ENCODE measurements at regions not wholly inside any gene's neighbourhood (a gene's known extent, or its start where the extent isn't known, plus 50 kb on each side); places are given as distances from the start of the nearest gene placed in this dataset.

DNA sequence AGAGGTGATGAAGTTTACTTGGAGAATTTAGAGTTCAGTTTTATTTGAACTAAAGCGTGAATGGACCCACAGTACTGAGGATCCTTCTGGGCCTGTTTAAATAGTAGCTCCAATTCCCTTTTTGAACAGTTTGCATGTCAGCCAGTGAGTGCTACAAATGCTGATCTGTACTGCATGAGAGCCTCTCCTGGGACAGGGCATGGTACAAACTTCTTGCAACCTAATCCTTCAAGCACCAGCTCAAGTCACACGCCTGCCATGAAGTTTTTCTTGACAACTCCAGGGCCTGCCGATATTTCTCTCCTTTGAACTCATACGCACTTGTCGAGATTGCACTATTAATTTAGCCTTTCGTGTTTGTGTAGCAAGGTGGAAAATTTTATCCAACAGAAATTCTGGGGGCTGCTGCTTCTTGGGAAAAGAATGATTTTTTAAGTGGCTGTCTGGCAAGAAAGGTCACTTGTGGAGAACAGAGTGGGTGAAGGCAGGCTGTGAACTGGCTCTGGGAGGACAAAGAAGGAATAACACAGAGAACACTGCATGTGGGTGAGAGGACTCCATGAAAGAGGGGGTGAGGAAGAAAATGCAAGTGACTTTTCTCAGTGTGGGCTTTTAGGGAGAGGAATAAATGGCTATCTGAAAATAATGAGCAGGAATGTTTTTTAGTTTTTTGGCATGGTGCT is 192.5 kb downstream of the NDFIP2 start:
- ATAC-seq (peak; percentile 51 to 62), DNase-seq (peak in 1 of 3 donors; percentile 25)
- no peak overlapping the region for H3K4me3 ChIP-seq (ENCODE audit: low read length)
- intact Hi-C loops (cut with DNase I) = loop anchor here in 2 of 4 donors (10.0 kb wide), 2 partner anchors 661 to 671 kb away; partner anchors contain the start of gene SPRY2 (in 1 of the 2)
- H3K27ac ChIP-seq (ENCODE audit: low read length) = peak overlapping the region; percentile 90
- H3K9me3 ChIP-seq (ENCODE audit: control insufficient read depth, low read length) = no peaks in the 10 kb centered on the region
- 49% methylated on average over 6 of the region's 6 CpGs for WGBS
- H3K4me1 ChIP-seq (ENCODE audit: control insufficient read depth, insufficient read depth, low read length) = peaks cover 5% of the 10 kb centered on the region
- H3K27me3 ChIP-seq (ENCODE audit: control insufficient read depth, insufficient read depth) = no peaks in the 10 kb centered on the region

DNA sequence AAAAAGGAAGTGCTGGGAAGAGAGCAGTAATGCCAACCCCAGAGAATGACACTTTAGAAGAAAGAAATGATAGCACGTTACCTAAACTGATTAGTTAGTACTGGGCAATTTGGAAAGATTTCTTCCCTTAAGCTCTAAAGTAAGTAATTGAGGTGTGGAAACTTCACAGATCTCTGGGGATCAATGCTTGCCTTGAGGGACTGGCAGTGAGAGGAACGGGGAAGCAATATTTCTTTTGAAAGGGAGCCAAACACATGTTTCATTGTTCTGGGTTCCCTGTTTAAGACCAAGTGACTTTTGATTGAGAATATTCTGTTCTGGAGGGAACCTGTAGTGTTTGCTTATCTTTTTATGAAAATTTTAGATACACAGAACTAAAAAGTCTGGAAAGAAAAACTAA is 190.5 kb downstream of the NDFIP2 start:
- Histone ChIP-seq H3K27ac (ENCODE audit: low read length) (no peak overlapping the region), H3K9me3 (ENCODE audit: control insufficient read depth, low read length) (no peaks in the 10 kb centered on the region), H3K27me3 (ENCODE audit: control insufficient read depth, insufficient read depth) (no peaks in the 10 kb centered on the region), H3K4me3 (ENCODE audit: low read length) (no peak overlapping the region), H3K4me1 (ENCODE audit: control insufficient read depth, insufficient read depth, low read length) (peaks cover 5% of the 10 kb centered on the region)
- ATAC-seq = no peak
- intact Hi-C loops (cut with DNase I) = loop anchor here in 2 of 4 donors (10.0 kb wide), 2 partner anchors 663 to 673 kb away; partner anchors contain the start of gene SPRY2 (in 1 of the 2)
- DNase-seq = no peak
- WGBS = 36% methylated on average over 2 of the region's 2 CpGs

DNA sequence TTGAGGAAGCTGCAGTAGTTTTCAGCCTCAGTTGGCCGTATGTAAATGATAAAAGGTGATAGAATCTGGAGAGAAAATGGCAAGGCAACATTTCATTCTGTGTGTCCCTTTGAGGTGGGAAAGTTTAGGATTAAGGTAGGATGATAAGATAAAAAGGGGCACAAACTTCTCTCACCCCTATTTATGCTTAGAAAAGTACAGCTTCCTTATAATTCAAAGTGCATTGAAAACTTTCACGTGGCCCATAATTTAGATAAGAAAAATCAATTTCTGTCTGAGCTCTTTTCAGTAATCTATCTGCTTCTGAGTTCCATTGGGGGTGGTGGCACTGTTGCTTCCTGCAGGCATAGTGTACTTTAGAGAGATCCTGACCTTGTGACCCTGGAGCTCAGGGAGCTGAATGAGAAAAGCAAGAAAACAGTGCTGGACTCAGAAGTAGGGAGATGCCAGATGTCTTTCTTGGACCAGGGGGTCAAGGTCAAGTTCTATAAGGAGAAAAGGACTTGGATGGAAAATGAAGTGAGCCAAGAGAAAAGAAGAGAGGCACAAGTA is 187.3 kb downstream of the NDFIP2 start:
- intact Hi-C loops (cut with DNase I) = no loop called here
- H3K4me3 ChIP-seq (ENCODE audit: low read length) = no peak overlapping the region
- WGBS = 47% methylated on average over 2 of the region's 2 CpGs
- peaks cover under 1% of the 10 kb centered on the region for H3K4me1 ChIP-seq (ENCODE audit: control insufficient read depth, insufficient read depth, low read length)
- no peaks in the 10 kb centered on the region for H3K9me3 ChIP-seq (ENCODE audit: control insufficient read depth, low read length)
- no peaks in the 10 kb centered on the region for H3K27me3 ChIP-seq (ENCODE audit: control insufficient read depth, insufficient read depth)
- DNase-seq = no peak
- H3K27ac ChIP-seq (ENCODE audit: low read length) = no peak overlapping the region
- no peak for ATAC-seq

DNA sequence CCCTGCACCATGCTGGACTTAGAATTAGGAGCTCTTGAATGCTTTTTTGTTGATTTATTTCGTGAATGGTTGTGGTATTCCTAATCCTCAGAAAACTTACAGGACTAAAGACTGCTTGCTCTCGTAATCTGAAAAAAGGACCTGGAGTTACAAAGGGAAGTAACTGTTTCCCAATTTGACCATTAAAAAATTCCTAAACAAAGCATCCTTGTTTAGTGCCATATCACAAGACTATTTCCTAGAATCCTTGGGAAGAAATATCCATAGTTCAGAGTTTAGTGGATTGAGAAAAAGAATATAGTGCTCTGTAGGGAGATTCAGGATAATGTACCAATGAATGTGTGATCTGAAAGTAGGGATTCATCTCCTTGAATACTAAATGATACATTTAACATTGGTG is 186.8 kb downstream of the NDFIP2 start:
- ATAC-seq = no peak
- intact Hi-C loops (cut with DNase I) = no loop called here

DNA sequence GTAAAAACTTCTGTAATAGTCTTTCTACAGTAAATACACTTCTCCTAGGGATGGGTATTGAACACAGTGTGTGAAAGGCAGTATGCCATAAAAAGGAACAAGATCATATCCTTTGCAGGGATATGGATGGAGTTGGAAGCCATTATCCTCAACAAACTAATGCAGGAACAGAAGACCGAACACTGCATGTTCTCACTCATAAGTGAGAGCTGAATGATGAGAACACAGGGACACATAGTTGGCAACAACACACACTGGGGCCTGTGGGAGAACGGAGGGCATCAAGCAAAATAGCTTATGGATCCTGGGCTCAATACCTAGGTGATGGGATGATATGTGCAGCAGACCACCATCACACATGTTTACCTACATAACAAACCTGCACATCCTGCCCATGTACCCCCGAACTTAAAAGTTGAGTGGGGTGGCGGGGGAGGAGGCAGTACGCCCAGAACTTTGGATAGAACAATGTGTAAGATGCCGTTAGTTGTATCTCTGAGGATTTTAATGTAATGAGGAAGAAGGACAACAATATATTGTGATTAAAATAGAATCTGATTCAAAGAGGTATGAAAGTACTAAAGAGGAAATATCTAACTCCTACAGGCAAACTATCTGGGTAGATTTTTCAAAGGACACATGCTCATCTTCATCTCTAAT is 183.2 kb downstream of the NDFIP2 start:
- Histone ChIP-seq H3K4me1 (ENCODE audit: control insufficient read depth, insufficient read depth, low read length) (peaks cover 3% of the 10 kb centered on the region), H3K27ac (ENCODE audit: low read length) (peak overlapping the region; percentile 86), H3K9me3 (ENCODE audit: control insufficient read depth, low read length) (no peaks in the 10 kb centered on the region), H3K4me3 (ENCODE audit: low read length) (no peak overlapping the region), H3K27me3 (ENCODE audit: control insufficient read depth, insufficient read depth) (no peaks in the 10 kb centered on the region)
- DNase-seq (no peak), ATAC-seq (peak; percentile 74 to 75)
- 65% methylated on average over 6 of the region's 6 CpGs for WGBS
- intact Hi-C loops (cut with DNase I) = no loop called here

More for the DNA sequence above, 186.8 kb downstream of the NDFIP2 start:
- Histone ChIP-seq H3K4me1 (ENCODE audit: control insufficient read depth, insufficient read depth, low read length) (no peaks in the 10 kb centered on the region), H3K4me3 (ENCODE audit: low read length) (no peak overlapping the region), H3K27ac (ENCODE audit: low read length) (no peak overlapping the region), H3K27me3 (ENCODE audit: control insufficient read depth, insufficient read depth) (no peaks in the 10 kb centered on the region), H3K9me3 (ENCODE audit: control insufficient read depth, low read length) (no peaks in the 10 kb centered on the region)
- no peak for DNase-seq
- WGBS = 71% methylated on average over 2 of the region's 2 CpGs

DNA sequence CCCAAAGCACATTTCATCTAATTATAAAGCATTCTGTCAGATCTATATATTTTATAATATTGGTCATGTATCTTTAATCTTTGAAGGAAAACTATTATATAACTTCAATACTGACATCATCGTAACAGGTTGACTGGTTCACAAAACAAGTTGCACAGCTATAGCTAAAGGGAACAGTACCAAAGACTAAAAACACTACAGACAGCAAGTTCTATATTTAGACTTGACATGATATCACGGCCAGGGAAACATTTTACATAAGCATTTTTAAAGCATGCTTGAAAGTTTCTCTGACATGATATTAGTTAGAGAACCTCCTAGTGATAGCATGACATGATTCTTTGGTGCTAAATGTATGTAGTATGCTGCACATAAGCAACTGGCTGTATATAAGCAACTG is 182.5 kb downstream of the NDFIP2 start:
- H3K27me3 ChIP-seq (ENCODE audit: control insufficient read depth, insufficient read depth) = no peaks in the 10 kb centered on the region
- DNase-seq (no peak), ATAC-seq (peak; percentile 66 to 68)
- WGBS = 41% methylated on average over 2 of the region's 2 CpGs
- H3K4me1 ChIP-seq (ENCODE audit: control insufficient read depth, insufficient read depth, low read length) = peaks cover 6% of the 10 kb centered on the region
- no peaks in the 10 kb centered on the region for H3K9me3 ChIP-seq (ENCODE audit: control insufficient read depth, low read length)
- H3K27ac ChIP-seq (ENCODE audit: low read length) = no peak overlapping the region
- intact Hi-C loops (cut with DNase I) = no loop called here
- H3K4me3 ChIP-seq (ENCODE audit: low read length) = no peak overlapping the region

DNA sequence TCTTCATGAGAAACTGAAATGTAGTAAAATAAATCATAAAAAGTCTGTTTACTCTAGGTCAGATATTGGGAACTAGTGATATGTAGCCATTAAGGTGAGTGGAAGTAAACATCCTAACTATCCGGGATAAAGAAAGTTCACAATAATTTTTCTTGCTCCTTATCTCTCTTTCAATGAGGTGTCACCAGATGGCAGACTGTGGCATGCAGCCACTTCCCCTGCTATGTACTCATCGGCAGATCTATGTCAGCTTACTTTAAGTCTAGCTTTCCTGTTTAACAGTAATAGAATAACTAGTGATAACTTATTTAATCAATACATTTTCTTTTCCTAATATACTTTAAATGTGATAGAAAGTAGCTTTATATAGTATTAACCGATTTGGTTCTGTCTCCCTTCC is 181.9 kb downstream of the NDFIP2 start:
- intact Hi-C loops (cut with DNase I) = no loop called here
- peaks cover 7% of the 10 kb centered on the region for H3K4me1 ChIP-seq (ENCODE audit: control insufficient read depth, insufficient read depth, low read length)
- ATAC-seq (peak; percentile 40 to 48), DNase-seq (peak in 2 of 3 donors; percentile 57 to 67)
- no peaks in the 10 kb centered on the region for H3K27me3 ChIP-seq (ENCODE audit: control insufficient read depth, insufficient read depth)
- 27% methylated on average over 3 of the region's 3 CpGs for WGBS
- no peak overlapping the region for H3K4me3 ChIP-seq (ENCODE audit: low read length)
- no peaks in the 10 kb centered on the region for H3K9me3 ChIP-seq (ENCODE audit: control insufficient read depth, low read length)
- H3K27ac ChIP-seq (ENCODE audit: low read length) = peak overlapping the region; percentile 61

DNA sequence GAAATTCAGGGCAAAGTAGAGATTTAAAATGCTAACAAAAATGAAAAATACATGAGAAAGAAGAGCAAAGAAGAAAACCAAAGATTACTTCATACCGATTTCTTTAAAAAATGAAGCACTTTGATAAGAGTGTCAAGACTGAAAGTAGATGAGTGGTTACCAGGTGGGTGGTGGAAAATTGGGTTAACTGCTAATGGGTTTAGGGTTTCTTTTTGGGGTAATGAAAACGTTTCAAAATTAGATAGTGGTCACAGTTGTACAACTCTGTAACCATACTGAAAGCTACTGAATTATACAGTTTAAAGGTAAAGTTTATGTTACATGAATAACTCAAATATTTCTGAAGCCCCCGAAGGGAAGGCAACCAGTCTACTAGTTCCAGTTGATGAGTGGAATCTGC is 179.4 kb downstream of the NDFIP2 start:
- H3K4me1 ChIP-seq (ENCODE audit: control insufficient read depth, insufficient read depth, low read length) = peaks cover 7% of the 10 kb centered on the region
- 72% methylated on average over 3 of the region's 3 CpGs for WGBS

DNA sequence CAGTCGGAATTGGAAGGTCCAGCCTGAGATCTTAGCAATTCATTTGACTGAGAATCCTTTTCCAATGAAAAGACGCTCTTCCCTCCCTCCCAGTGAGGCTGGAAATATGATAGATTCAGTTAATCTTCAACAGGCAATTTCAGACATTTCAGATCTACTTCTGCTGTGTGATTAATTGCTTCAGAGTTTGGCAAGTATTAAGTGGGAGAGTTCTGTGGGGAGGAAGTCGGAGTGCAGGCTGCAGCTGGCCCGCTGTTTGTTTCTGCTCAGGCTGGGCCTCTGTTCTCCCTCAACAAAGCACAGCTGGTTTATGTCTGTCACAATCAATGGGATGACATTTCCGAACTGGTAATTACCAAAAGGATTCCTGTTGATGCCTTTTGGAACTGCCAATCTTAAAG is 178.2 kb downstream of the NDFIP2 start:
- H3K4me1 ChIP-seq (ENCODE audit: control insufficient read depth, insufficient read depth, low read length) = peaks cover 7% of the 10 kb centered on the region
- H3K27me3 ChIP-seq (ENCODE audit: control insufficient read depth, insufficient read depth) = no peaks in the 10 kb centered on the region
- intact Hi-C loops (cut with DNase I) = no loop called here
- DNase-seq (peak; percentile 52 to 76 (median 72)), ATAC-seq (peak; percentile 83 to 90)
- 21% methylated on average over 5 of the region's 5 CpGs for WGBS
- no peaks in the 10 kb centered on the region for H3K9me3 ChIP-seq (ENCODE audit: control insufficient read depth, low read length)
- H3K4me3 ChIP-seq (ENCODE audit: low read length) = no peak overlapping the region
- peak overlapping the region; percentile 65 for H3K27ac ChIP-seq (ENCODE audit: low read length)

More for the DNA sequence above, 179.4 kb downstream of the NDFIP2 start:
- H3K4me3 ChIP-seq (ENCODE audit: low read length) = no peak overlapping the region
- intact Hi-C loops (cut with DNase I) = no loop called here
- ATAC-seq (no peak), DNase-seq (no peak)
- H3K9me3 ChIP-seq (ENCODE audit: control insufficient read depth, low read length) = no peaks in the 10 kb centered on the region
- no peak overlapping the region for H3K27ac ChIP-seq (ENCODE audit: low read length)
- H3K27me3 ChIP-seq (ENCODE audit: control insufficient read depth, insufficient read depth) = no peaks in the 10 kb centered on the region

DNA sequence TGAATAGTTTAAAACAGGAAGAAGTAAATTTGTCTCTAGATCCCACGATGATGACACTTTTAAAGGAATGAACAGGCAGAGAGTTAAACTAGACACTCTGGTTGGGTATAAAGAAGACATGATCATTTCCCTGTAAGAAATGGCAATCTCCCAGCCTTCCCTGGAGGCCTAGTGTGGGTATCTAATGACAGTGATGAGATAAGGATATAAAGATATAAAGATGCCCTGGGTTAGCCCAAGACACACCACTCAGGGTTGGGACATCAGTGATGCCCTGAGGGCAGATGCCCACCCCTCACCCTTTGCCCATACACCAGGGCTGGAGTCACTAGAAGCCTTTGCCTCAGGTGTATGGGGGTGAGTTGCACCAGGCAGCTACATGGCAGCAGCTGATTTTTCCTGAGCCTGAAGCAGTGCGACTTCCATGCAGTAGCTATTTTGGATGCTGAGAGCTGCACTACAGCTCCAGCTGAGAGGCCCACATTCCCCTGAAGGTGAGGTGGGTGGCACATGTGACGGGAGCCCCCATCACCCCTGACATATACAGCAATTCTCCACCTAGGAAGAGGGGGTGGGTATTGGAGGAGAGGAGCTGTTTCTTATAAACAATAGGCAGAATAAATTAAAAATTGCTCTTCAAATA is 177.5 kb downstream of the NDFIP2 start:
- 41% methylated on average over 3 of the region's 3 CpGs for WGBS
- peak; percentile 25 to 48 for ATAC-seq
- H3K9me3 ChIP-seq (ENCODE audit: control insufficient read depth, low read length) = no peaks in the 10 kb centered on the region
- no peaks in the 10 kb centered on the region for H3K27me3 ChIP-seq (ENCODE audit: control insufficient read depth, insufficient read depth)
- DNase-seq = no peak
- intact Hi-C loops (cut with DNase I) = no loop called here
- H3K27ac ChIP-seq (ENCODE audit: low read length) = peak overlapping the region; percentile 65
- no peak overlapping the region for H3K4me3 ChIP-seq (ENCODE audit: low read length)
- peaks cover 7% of the 10 kb centered on the region for H3K4me1 ChIP-seq (ENCODE audit: control insufficient read depth, insufficient read depth, low read length)

DNA sequence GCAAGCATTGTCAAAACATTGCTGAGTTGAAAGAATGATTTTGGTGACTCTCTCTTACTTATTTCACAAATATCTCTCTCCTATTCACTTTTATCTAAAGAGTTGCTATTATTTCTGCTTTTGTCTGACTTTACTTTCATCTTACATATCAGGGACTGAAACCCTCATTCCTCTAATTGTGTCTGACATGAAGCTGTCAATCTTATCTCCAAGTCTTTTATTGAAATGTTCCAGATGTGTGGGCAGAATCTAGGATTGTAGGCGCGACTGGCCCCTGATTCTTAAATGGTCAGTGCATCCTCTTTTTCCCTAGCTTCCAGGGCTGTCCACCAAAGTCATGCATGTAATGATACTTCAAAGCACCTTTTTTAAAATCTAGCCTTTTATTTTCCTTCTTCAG is 174.6 kb downstream of the NDFIP2 start:
- Histone ChIP-seq H3K4me1 (ENCODE audit: control insufficient read depth, insufficient read depth, low read length) (peaks cover 7% of the 10 kb centered on the region), H3K9me3 (ENCODE audit: control insufficient read depth, low read length) (no peaks in the 10 kb centered on the region), H3K27ac (ENCODE audit: low read length) (no peak overlapping the region), H3K4me3 (ENCODE audit: low read length) (no peak overlapping the region), H3K27me3 (ENCODE audit: control insufficient read depth, insufficient read depth) (no peaks in the 10 kb centered on the region)
- no peak for DNase-seq
- intact Hi-C loops (cut with DNase I) = no loop called here
- no peak for ATAC-seq
- whole genome bisulfite sequencing = 65% methylated on average over 2 of the region's 2 CpGs
